NCI-H1092 (cell line): ENCODE measurements at regions not wholly inside any gene's neighbourhood (a gene's known extent, or its start where the extent isn't known, plus 50 kb on each side); places are given as distances from the start of the nearest gene placed in this dataset.

Experiments used
- DNase-seq: peaks from one replicate; lab custom pipeline; 2025; lab: John Stamatoyannopoulos, UW

DNA sequence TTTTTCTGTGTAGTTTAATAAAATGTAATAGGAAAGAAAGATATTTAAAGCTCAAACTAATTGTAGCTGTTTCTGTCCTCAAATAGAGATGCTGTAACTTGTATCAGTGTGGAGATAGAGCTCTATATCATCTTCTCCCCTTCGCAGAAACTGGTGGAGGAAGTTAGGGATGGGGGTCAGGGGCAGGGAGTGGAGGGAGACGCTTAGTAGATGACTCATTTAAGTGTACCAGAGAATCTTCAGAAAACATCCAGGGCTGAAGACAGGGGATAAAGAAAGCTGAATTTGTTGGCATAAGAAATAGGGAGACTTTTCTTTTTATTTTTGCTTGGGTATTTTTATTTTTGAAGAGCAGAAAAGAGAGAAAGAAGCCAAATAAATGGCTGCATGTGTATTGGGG is 282.6 kb upstream of the DPYD start:
- no peak for DNase-seq

DNA sequence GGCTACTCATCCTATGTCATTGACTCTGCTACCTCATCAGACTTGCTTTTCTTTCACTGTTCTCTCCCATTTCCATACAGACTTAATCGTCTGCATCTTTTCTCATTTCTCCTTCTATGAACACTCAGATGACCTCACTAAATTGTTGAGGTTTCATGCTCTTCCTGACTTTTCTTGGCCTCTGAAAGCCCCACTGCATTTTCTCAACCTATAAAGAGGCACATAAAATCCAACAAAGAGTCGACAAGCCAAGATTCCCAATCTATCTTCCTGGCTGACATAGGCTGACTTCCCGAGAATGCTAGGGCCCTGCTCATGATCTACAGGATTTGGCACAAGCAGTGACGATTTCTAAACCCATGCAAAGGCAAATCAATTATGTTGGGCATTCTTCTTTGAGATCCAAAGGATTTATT is 280.8 kb upstream of the DPYD start:
- DNase-seq = no peak

DNA sequence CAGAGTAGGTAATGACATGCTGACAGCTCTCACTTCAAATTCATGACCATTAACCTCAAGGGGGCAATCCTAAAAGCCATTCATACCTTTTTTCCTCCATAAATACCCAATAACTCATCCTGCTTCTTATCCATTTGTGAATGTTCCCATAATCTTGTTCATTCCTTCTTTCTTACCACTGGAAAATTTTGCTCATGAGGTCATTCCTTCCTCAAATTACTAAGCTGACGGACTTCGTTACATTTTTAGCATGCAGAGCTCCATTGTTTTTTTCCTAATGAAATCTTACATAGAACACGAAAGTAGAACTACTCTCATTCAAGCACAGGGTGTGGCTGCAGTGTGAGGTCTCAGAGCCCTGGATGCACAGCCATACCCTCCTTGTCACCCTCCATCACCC is 276.5 kb upstream of the DPYD start:
- no peak for DNase-seq

DNA sequence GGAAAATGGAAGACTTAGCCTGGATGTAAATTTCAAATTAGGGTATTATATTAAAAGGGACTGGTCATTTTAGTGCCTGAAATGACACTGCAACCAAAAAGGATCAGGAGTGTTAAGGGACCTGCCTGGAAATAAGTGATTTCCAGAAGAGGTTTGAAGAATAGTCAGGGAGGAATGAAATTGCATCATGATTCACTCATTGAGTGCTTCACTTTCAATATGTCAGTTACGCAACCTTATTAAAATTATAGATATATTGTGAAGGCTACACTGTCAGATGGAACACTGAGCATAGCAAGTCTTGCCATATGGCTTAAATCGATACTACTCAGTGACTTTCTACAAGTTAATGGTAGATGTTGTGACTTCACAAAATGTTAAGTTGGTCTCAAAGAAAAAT is 275.2 kb upstream of the DPYD start:
- DNase-seq = no peak

DNA sequence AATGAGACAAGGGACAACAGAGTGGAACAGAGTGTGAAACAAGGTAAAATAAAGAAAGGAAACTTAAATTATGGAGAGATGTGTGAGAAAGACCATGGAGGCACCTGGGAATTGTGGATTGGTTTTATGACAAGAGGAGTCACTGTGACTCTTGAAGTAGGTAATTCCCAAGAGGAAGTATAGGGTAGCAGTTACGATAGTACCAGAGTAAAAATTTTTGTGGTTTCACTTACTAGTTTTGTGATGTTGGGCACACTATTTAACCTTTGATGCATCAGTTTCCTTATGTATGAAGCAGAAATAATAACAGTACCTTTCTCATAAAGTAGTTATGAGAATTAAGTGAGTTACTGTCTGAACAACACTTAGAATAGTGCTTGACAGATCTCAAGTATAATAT is 267.9 kb upstream of the DPYD start:
- no peak for DNase-seq

DNA sequence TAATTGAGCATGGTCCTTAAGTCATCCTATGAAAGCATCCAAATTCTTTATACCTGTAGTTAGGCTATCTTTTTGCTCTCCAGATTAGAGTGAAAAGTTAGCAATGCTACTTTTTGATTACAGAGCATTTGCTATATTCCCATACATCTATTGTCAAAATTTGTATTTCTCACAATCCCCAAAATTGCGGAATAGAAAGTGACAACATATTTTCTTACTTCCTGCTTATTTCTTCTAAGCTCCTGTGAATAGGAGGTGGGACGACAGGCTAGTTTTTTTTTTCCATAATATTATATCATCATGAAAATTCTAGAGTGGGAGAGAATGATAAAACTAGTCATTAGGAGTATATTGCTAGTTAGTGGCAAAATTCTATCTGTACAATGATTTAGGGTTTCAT is 264.0 kb upstream of the DPYD start:
- no peak for DNase-seq

DNA sequence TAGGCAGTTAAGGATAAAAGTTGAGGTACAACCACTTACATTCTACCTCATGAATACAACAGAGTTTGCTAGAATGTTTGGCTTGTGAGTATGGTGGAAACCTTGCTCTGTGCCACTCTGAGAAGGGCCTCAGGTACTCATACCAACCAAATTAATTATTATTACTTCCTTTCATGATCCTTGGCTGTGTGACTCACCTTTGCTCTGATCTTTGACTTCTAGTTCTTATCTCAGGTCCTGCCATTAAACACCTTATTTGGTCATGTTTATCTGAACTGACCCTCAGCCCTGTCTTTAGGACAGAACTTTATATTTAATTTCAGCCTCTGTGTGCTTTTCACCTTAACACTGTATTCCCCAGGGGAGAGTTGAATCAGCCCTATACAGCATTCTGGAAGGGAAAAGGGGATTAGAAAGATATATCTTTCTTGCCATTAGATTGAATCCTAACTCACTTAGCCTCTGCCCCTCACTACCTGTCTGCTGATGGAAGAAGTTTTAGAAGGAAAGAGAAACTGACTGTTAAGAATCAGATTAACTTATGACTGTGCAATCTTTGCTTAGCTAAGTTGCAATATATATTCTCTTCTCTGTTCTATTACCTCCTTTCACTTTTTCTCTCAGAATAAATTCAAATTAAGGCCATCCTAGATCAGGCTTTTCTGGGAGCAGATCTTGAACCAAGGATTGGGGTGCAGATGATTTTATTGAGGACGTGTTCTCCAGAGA is 260.4 kb upstream of the DPYD start:
- DNase-seq = no peak

DNA sequence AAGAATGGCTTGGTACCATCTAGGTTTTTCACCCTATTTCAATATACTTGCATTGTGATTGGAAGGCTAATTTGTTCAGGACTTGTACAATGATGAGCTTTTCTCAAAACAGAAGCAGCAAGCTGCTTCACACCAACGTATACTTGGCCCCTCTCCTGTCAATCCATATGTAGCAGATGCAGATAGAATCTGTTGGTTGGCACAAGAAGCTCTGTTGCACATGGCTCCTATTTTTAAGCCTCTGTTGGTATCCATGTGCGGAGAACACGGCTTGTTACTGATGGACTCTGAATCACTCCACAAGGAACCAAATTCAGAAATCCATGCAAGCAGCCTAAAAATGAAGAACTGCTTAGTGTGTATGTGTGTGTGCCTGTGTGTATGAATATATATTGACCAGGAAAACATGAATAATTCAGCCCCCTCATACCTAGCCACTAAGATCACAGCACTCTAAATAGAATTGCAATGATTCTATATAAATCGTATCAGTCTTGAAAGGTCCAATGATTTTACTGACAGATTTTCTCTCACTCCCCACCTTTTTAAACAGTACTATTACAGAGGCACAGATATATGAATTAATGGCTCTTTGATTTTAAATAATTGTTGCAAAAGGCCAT is 258.4 kb upstream of the DPYD start:
- no peak for DNase-seq

DNA sequence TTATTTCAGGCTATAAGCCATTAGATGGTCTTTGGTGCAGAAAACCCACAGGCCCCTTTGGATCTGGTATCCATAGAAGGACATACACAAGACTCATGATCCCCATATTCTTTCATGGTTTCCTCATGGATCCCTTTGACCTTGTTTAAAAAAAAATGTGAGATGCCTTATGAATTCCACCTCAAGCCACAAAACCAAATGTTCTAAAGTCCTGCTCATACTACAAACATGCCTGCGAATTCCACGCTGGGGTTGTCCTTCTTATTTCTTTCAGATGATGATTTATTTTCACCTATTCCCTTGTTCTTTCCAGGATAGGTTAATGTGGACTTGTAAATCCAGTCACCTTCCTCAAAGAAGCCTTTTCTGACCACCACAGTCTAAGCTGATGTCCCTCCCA is 256.9 kb upstream of the DPYD start:
- no peak for DNase-seq

DNA sequence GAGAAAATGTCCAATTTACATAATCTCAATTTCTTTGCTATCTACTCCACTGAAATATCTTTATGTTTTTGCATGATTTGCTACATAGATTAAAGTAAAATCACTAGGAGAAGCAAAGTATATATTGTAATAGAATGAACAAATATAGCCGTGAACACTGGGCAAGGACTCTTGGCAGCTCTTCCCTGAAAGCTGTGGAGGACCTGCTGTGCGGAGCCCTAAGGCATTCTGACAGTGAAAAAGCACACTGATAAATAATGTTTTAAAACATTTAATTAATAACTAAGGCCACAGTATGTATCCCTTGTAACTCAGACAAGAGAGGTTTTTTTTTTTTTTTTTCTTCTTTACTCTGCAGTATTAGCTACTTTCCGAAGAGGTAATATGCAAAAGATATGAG is 256.1 kb upstream of the DPYD start:
- DNase-seq = no peak

DNA sequence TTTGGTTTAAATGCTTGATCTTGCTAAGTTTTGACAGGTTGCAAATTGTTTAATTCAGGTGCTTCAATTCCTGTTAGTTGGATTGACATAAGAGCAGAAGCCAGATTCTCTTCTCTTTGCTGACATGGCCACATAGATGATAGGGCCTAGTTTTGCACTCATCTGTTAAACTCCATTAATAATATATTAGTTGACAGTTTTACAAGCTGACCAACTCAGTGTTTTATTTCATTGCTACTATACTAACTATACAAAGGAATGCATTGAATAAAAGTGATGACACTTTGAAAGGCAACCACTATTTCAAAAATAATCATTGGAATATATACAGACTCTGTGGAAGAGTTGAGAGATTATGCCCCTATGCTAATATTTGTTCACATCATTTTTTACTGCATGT is 255.6 kb upstream of the DPYD start:
- DNase-seq = no peak

DNA sequence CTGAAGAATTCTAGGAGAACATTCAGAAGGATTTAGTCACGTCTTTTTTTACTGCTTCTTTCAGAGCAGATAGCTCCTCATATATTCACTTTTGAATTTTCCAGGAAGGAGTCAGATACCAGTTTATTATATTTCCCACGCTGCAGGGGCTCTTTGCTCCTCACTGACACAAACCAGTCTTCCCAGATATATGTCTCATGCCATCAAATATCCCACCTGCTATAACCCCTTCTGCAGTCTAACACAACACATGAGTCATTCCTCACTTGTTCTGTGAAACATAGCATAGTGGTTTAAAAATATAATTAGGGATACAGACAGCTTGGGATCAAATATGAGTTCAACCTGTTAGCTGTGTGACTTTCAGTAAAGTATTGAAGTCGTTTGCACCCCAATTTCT is 251.7 kb upstream of the DPYD start:
- DNase-seq = no peak

DNA sequence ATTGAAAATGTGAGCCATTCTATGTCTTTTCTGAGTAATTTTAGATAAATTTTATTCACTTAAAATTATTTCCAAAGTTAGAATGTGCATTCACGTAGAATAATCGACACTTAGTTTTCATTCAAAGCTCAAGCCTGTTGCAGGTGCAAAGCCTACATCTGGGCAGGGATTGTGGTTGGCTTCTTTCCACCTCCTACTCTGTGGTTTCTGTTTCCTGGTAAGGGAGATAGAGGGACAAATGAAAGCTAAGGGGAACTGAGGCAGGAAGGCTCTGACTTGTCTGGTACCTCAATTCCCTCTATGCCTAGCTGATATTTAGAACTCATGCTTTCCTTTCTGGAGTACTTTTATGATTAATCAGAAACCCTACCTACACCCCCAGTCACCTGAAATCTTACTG is 251.2 kb upstream of the DPYD start:
- DNase-seq = no peak

DNA sequence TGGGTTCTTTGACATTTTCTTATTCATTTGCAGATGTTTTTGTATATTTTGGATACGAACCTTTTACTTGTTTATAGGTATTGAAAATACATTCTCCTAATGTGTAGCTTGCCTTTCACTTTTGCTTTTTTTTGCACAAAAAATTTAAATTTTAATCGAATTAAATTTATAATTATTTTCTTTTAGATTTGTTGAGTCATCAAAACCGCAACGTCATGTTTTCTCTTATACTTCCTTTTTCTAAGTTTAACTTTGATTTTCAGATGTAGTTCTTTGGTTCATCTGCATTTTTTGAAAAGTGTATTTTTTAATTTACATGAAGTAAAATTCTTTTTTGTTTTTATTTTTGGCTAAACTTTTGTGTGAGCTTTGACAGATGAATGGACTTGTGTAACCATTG is 243.7 kb upstream of the DPYD start:
- no peak for DNase-seq

DNA sequence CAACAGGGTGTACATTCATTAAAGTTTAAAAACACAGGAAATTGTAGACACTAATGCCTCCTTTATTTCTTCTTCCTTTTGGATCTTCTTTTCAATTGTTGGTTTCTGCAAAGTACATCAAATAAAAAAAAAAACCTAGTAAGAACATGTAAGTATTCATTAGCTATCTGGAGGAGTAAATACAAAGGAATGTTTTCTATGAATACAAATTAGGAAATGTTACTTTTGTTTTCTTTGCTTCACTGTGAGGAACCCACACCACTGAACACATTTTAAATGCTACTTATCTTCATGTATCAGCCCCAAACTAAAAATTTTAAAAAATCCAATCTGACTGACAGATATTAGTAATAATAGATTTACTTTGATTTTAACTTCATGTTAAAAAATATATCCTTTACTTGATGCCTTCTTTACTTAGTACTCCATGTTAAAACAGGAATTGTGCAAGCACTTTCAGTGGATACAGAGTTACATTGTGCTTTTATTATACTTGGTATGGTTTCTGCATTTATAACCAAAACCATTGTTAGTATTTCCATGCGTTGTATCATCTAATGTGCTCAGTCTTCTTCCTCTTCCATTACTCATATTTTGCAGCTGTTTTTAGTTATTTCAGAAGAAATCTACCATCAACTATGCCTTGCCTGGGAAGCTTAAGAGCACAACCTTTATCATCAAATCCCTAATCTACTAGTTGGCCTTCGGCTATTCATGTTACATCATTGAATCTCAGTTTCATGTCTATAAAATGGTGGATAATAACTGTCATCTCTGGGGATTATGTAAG is 236.9 kb upstream of the DPYD start:
- no peak for DNase-seq

DNA sequence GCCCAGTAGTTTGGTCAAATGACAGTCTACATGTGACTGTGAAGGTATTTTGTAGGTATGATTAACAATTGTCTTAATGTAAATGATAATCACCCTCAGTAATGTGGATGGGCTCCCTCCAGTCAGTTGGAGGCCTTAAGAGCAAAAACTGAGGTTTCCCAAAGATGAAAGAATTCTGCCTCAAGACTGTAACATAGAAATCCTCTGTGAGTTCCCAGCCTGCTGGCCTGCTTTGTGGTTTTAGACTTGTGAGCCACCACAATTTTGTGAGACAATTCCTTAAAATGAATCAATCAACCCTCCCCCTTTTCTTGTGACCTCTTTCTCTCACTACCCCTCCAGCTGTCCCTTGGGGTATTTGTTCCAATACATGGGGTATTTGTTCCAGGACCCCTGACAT is 226.4 kb upstream of the DPYD start:
- no peak for DNase-seq

DNA sequence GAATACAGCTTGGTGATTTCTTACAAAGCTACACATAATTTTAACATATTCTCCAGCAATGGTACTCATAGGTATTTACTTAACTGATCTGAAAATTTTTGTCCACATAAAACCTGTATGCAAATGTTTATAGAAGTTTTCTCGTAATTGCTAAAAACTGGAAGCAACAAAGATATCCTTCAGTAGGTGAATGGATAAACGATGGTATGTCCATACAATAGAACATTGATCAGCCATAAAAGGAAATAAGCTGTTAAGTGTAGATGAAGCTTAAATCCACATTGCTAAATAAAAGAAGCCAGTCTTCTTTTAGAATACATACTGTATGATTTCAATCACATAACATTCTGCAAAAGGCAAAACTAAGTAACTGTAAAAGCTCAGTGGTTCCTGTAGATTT is 224.8 kb upstream of the DPYD start:
- no peak for DNase-seq

DNA sequence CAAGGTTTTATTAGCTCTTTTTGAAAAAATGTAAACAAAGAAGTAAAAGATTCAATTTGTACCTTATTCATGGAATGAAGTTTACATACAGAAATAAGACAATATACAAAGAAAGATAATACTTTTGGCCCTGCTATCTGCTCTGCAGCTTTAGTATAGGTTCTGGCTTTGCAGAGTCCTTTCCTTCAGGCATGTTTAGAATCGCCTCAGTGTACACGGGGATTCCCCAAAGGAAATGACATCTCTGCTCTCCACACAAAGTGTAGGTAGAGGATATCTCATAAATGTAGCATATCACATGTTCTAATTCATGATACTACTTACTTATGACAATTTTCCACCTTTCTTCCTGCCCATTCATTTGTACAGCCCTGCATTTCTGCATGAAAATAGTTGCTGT is 222.6 kb upstream of the DPYD start:
- no peak for DNase-seq

DNA sequence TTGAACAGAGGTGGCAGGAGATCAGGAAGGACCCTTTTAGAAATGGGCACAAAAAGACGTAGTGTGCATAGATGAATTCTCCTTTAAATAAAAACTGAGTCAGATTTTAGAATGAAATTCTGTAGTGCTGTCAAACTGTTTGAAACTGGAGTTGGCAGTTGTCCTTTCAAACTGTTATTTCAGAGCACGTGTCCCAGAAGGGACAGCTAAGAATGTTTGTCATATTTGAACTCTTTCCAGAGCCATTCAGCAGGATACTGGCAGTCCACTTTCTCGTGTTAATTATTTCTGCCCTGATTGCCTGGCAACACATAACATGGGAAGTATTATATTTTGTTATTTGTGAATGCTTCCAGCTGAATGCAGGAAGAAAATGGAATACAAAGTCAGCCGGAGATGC is 212.3 kb upstream of the DPYD start:
- DNase-seq = no peak

DNA sequence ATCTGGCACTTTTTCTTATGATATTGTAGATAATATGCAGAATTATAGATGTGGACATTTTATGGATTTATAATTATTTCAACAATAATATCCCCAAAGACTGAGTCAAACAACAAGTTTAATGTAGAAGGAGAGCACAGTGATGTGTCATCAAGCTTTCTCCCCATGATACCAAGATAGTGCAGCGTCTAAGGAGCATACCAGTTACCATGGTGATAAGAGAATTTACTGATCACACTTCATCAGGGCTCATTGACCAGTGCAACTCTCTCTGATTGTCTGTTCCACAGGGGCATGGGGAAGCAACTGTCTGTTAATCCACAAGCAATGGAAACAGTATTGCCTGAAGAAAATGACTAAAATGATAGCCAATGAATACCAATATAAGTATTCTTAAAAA is 209.6 kb upstream of the DPYD start:
- no peak for DNase-seq

DNA sequence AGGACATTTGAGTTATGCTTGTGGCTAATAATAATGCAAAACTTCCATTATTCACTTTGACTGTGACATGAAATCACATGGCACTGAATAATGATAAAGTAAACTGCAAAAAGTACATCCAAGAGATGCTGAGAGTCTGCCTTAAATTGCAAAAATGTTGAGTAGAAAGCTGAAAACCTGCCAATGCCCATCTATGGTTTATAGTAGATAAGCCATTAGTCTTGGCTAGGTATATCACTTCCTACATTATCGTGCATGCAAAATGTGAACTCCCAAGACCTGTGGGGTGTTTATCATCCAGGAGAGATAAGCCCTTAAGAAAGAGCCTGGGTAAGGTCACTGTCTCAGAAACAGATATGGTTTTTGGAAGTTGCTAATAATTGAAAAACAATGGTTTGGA is 208.7 kb upstream of the DPYD start:
- no peak for DNase-seq

DNA sequence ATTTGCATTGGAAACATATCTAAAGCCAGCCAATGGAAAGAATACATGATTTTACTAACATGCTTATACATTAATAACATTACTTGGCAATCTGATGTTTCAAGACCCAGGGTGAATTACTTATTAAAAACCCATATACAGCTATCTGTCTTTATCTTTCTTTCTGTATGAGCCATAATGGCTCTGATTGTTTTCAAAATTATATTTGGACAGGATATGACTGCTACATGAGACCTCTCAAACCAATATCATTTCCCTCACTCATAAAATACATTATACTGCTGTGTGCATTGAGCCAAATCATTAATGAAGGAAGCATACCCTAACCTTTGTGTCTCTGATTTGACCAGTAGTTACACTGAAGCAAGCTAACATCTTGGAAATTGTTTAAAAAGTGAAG is 205.9 kb upstream of the DPYD start:
- no peak for DNase-seq

DNA sequence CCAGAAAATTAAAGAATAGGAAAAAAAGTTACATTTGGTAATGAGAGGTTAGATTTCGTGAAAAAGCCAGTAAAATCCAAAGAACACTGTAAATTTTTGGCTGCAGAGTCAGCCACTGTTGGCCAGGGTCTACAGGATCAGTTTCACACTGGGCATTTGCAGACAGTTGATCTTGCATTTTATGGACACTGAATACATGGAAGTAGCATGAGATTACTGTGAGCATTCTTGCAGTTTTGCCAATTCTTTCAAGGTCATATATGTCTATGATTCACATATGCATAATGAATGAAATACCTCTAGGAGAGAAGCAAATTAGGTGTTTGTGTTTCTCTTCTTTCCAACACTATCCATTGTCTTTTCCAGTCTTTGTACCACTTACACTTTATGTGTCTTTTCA is 200.8 kb upstream of the DPYD start:
- DNase-seq = no peak

DNA sequence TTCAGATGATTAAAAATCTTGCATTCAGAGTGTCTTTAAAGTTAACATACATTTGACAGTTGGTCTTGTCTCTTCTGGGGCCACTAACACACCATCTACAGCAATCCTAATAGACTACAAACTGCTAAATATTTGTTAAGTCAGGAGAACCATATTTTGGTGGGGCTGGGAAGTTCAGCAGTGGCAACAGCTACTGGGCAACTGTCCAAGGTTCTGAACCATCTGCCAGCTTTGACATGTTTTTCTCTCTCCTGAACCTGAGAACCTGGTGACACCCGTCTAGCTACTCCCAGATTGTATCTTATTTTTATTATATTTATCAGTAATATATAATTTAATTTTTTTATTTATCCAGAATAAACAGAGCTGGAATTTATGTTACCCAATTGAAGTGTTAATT is 199.0 kb upstream of the DPYD start:
- peak; percentile 45 for DNase-seq
